Uterus (tissue), 2 donors: ENCODE measurements at regions not wholly inside any gene's neighbourhood (a gene's known extent, or its start where the extent isn't known, plus 50 kb on each side); places are given as distances from the start of the nearest gene placed in this dataset.

Source experiments
- POLR2A ChIP-seq, 2 donors: fragments of 450-650 bp; IDR thresholded peaks; one replicate each; pipeline ENCODE4 v1.6.1; 2016; ENCODE audit warnings: antibody characterized with exemption in 2 of 2, mild to moderate bottlenecking in 1 of 2, moderate library complexity in 1 of 2
- TF ChIP-seq, protein P1 (sequence below), 4 experiments: fragments of 200-600 bp in 2 of 4; fragments of 450-650 bp in 2 of 4; sonication (generic) in 2 of 4; IDR thresholded peaks; one replicate each; pipeline ENCODE4 v1.5.1; 2016 to 2019; ENCODE audit warnings: antibody characterized with exemption in 4 of 4, mild to moderate bottlenecking in 2 of 4, moderate library complexity in 1 of 4

GRCh38 chr10:125260260-125260659 lies 99.9 kb upstream of the CTBP2 start:
- TF ChIP-seq POLR2A (IDR thresholded peaks at IDR 0.05) = no peak
- TF ChIP-seq, protein P1, sequence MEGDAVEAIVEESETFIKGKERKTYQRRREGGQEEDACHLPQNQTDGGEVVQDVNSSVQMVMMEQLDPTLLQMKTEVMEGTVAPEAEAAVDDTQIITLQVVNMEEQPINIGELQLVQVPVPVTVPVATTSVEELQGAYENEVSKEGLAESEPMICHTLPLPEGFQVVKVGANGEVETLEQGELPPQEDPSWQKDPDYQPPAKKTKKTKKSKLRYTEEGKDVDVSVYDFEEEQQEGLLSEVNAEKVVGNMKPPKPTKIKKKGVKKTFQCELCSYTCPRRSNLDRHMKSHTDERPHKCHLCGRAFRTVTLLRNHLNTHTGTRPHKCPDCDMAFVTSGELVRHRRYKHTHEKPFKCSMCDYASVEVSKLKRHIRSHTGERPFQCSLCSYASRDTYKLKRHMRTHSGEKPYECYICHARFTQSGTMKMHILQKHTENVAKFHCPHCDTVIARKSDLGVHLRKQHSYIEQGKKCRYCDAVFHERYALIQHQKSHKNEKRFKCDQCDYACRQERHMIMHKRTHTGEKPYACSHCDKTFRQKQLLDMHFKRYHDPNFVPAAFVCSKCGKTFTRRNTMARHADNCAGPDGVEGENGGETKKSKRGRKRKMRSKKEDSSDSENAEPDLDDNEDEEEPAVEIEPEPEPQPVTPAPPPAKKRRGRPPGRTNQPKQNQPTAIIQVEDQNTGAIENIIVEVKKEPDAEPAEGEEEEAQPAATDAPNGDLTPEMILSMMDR (IDR thresholded peaks at IDR 0.05) = no peak
